HTR-8/SVneo (cell line): ENCODE measurements at regions not wholly inside any gene's neighbourhood (a gene's known extent, or its start where the extent isn't known, plus 50 kb on each side); places are given as distances from the start of the nearest gene placed in this dataset.
"Not testable (repeated sequence)": the region's sequence is repeated elsewhere in the genome, so short reads cannot be mapped to it uniquely, and the experiment has no call there.

Experiments used
- DNase-seq: peaks from one replicate; pipeline ENCODE4 v3.0.0; 2011; ENCODE audit warnings: low spot score, mixed read lengths; ENCODE audit not compliant: insufficient read length
- FAIRE-seq: peaks from 2 replicates; lab custom pipeline; 2011; peaks lifted over from hg19 to GRCh38; lab: Jason Lieb, UNC

GRCh38 chr21:35521293-35521692, 472.2 kb upstream of the RUNX1 start:
- DNase-seq: no peak
- FAIRE-seq: no peak

- FAIRE-seq (no peak), DNase-seq (no peak)
These were observed 471.8 kb upstream of the RUNX1 start for GRCh38 chr21:35520856-35521255.

- DNase-seq (no peak), FAIRE-seq (no peak)
These were observed 471.2 kb upstream of the RUNX1 start for GRCh38 chr21:35520302-35520701.

GRCh38 chr21:35517865-35518264, 468.8 kb upstream of the RUNX1 start:
- FAIRE-seq: no peak
- DNase-seq: no peak

GRCh38 chr21:35516292-35516691, 467.2 kb upstream of the RUNX1 start:
- not testable (repeated sequence) for DNase-seq, FAIRE-seq

GRCh38 chr21:35512346-35512745, 463.2 kb upstream of the RUNX1 start:
- FAIRE-seq (no peak), DNase-seq (no peak)

GRCh38 chr21:35511696-35512162, 462.6 kb upstream of the RUNX1 start:
- FAIRE-seq: no peak
- DNase-seq: no peak

GRCh38 chr21:35510957-35511695, 462.0 kb upstream of the RUNX1 start:
- no peak for DNase-seq

GRCh38 chr21:35510294-35510693, 461.2 kb upstream of the RUNX1 start:
- no peak for DNase-seq
- FAIRE-seq: no peak

More at GRCh38 chr21:35510957-35511695, 462.0 kb upstream of the RUNX1 start:
- FAIRE-seq: no peak

- no peak for DNase-seq
- no peak for FAIRE-seq
These were observed 460.1 kb upstream of the RUNX1 start for GRCh38 chr21:35509001-35509704.

- FAIRE-seq (peak; percentile 51), DNase-seq (no peak)
These were observed 459.2 kb upstream of the RUNX1 start for GRCh38 chr21:35508139-35508888.

- DNase-seq: no peak
These were observed 458.2 kb upstream of the RUNX1 start for GRCh38 chr21:35507181-35507759.

GRCh38 chr21:35506771-35507170, 457.7 kb upstream of the RUNX1 start:
- DNase-seq: no peak
- no peak for FAIRE-seq

More at GRCh38 chr21:35507181-35507759, 458.2 kb upstream of the RUNX1 start:
- FAIRE-seq: no peak

- DNase-seq (no peak), FAIRE-seq (no peak)
These were observed 457.2 kb upstream of the RUNX1 start for GRCh38 chr21:35506352-35506751.

- no peak for FAIRE-seq
- no peak for DNase-seq
These were observed 455.9 kb upstream of the RUNX1 start for GRCh38 chr21:35504951-35505466.

- FAIRE-seq (no peak), DNase-seq (no peak)
These were observed 455.2 kb upstream of the RUNX1 start for GRCh38 chr21:35504277-35504676.

GRCh38 chr21:35503671-35504070, 454.6 kb upstream of the RUNX1 start:
- FAIRE-seq (no peak), DNase-seq (no peak)

GRCh38 chr21:35502821-35503220, 453.7 kb upstream of the RUNX1 start:
- FAIRE-seq (no peak), DNase-seq (no peak)

GRCh38 chr21:35497522-35497921, 448.4 kb upstream of the RUNX1 start:
- not testable (repeated sequence) for DNase-seq, FAIRE-seq
